GM23338 (cell line): ENCODE measurements at regions not wholly inside any gene's neighbourhood (a gene's known extent, or its start where the extent isn't known, plus 50 kb on each side); places are given as distances from the start of the nearest gene placed in this dataset.
A peak's percentile ranks its signal among the peaks of the same experiment; 100 is the strongest.

Experiments used
- ATAC-seq: fragments of 200-7000 bp; cut with Tn5 transposase; 3 replicates; pipeline ENCODE4 v1.9.1; 2020
- DNase-seq: peaks from one replicate; pipeline ENCODE4 v3.0.0-alpha.2; 2015; ENCODE audit warnings: low spot score
- H2AFZ ChIP-seq: fragments of 200-600 bp; sonication (generic); 2 replicates; pipeline ENCODE4 v1.8.0; 2016; ENCODE audit warnings: antibody characterized with exemption, mild to moderate bottlenecking, moderate library complexity
- H3F3A ChIP-seq: fragments of 200-600 bp; sonication (generic); replicated peaks from 2 replicates; pipeline ENCODE4 v1.8.0; 2017; ENCODE audit warnings: antibody characterized with exemption, mixed run types, low read depth
- H3K27ac ChIP-seq: fragments of 200-600 bp; sonication (generic); 2 replicates; pipeline ENCODE4 v1.6.1; 2016; ENCODE audit warnings: low read depth
- H3K27me3 ChIP-seq: fragments of 200-600 bp; sonication (generic); 2 replicates; pipeline ENCODE4 v1.8.0; 2016; ENCODE audit warnings: mild to moderate bottlenecking, mixed run types, moderate library complexity; ENCODE audit not compliant: insufficient read depth
- H3K36me3 ChIP-seq: fragments of 200-600 bp; sonication (generic); 2 replicates; pipeline ENCODE4 v1.8.0; 2016; ENCODE audit warnings: mild to moderate bottlenecking; ENCODE audit not compliant: insufficient read depth
- H3K4me1 ChIP-seq: fragments of 200-600 bp; sonication (generic); 2 replicates; pipeline ENCODE4 v1.8.0; 2016; ENCODE audit warnings: mild to moderate bottlenecking, moderate library complexity; ENCODE audit not compliant: insufficient read depth
- H3K4me2 ChIP-seq: fragments of 200-600 bp; sonication (generic); 2 replicates; pipeline ENCODE4 v1.7.1; 2017; ENCODE audit warnings: mixed run types
- H3K4me3 ChIP-seq: fragments of 200-600 bp; sonication (generic); 2 replicates; pipeline ENCODE4 v1.6.1; 2016; ENCODE audit warnings: mixed run types
- H3K79me2 ChIP-seq: fragments of 200-600 bp; sonication (generic); replicated peaks from 2 replicates; pipeline ENCODE4 v1.8.0; 2017; ENCODE audit warnings: mild to moderate bottlenecking; ENCODE audit not compliant: insufficient read depth
- H3K9me2 ChIP-seq: fragments of 200-600 bp; sonication (generic); 2 replicates; pipeline ENCODE4 v1.8.0; 2017; ENCODE audit not compliant: insufficient read depth
- H4K20me1 ChIP-seq: fragments of 200-600 bp; sonication (generic); replicated peaks from 2 replicates; pipeline ENCODE4 v1.8.0; 2017; ENCODE audit warnings: mild to moderate bottlenecking; ENCODE audit not compliant: insufficient read depth
- H3K27ac Mint-ChIP-seq: 2 replicates; pipeline ENCODE4 v1.8.0; 2020; ENCODE audit warnings: inconsistent platforms, mild to moderate bottlenecking, moderate library complexity, mixed read lengths
- H3K27me3 Mint-ChIP-seq: 3 replicates; pipeline ENCODE4 v1.8.0; 2022; ENCODE audit warnings: low read depth, mild to moderate bottlenecking, moderate library complexity, mixed read lengths, inconsistent platforms; ENCODE audit not compliant: insufficient read depth, poor library complexity
- H3K36me3 Mint-ChIP-seq: 3 replicates; pipeline ENCODE4 v1.8.0; 2021; ENCODE audit warnings: low read depth, mild to moderate bottlenecking, inconsistent platforms, moderate library complexity, mixed read lengths
- H3K4me1 Mint-ChIP-seq: 3 replicates; pipeline ENCODE4 v1.8.0; 2020; ENCODE audit warnings: mild to moderate bottlenecking, inconsistent platforms, mixed read lengths
- H3K4me3 Mint-ChIP-seq: 3 replicates; pipeline ENCODE4 v1.8.0; 2021; ENCODE audit warnings: moderate library complexity, mild to moderate bottlenecking, inconsistent platforms, mixed read lengths
- H3K9me3 Mint-ChIP-seq: 3 replicates; pipeline ENCODE4 v1.8.0; 2020; ENCODE audit warnings: moderate library complexity, mild to moderate bottlenecking, inconsistent platforms, mixed read lengths
- CREB1 ChIP-seq: fragments of 250-450 bp; sonication (Bioruptor Pico); IDR thresholded peaks from 2 replicates; pipeline ENCODE4 v1.5.0; 2020; ENCODE audit warnings: low read depth, mild to moderate bottlenecking, moderate library complexity
- EZH2 ChIP-seq: fragments of 200-600 bp; sonication (generic); IDR thresholded peaks from one replicate; pipeline ENCODE4 v1.8.0; 2017; ENCODE audit warnings: antibody characterized with exemption, mild to moderate bottlenecking, low read depth; ENCODE audit not compliant: unreplicated experiment
- EZH2phosphoT487 ChIP-seq: fragments of 200-600 bp; sonication (generic); IDR thresholded peaks from one replicate; pipeline ENCODE4 v1.8.1; 2018; ENCODE audit warnings: antibody characterized with exemption; ENCODE audit not compliant: unreplicated experiment
- JUNB ChIP-seq: IDR thresholded peaks from one replicate; pipeline ENCODE4 v1.6.1; 2016; ENCODE audit warnings: antibody characterized with exemption; ENCODE audit not compliant: unreplicated experiment
- NANOG ChIP-seq: IDR thresholded peaks from 2 replicates; pipeline ENCODE4 v1.6.1; 2016; ENCODE audit warnings: antibody characterized with exemption, borderline replicate concordance
- REST ChIP-seq: IDR thresholded peaks from one replicate; pipeline ENCODE4 v1.6.1; 2018; ENCODE audit warnings: antibody characterized with exemption; ENCODE audit not compliant: unreplicated experiment
- STAT1 ChIP-seq: IDR thresholded peaks from one replicate; pipeline ENCODE4 v1.6.1; 2016; ENCODE audit warnings: antibody characterized with exemption; ENCODE audit not compliant: unreplicated experiment
- ZNF114 ChIP-seq: fragments of 250-450 bp; sonication (Bioruptor Pico); IDR thresholded peaks from 2 replicates; pipeline ENCODE4 v1.5.0; 2020; ENCODE audit warnings: mild to moderate bottlenecking, moderate library complexity
- ZNF331 ChIP-seq: fragments of 250-450 bp; sonication (Bioruptor Pico); IDR thresholded peaks from 2 replicates; pipeline ENCODE4 v1.5.0; 2020; ENCODE audit warnings: low read depth, mild to moderate bottlenecking, moderate library complexity
- TF ChIP-seq, protein P1 (sequence below): IDR thresholded peaks from 2 replicates; pipeline ENCODE4 v1.6.1; 2016; ENCODE audit warnings: antibody characterized with exemption
- TF ChIP-seq, protein P2 (sequence below): fragments of 250-450 bp; sonication (Bioruptor Pico); IDR thresholded peaks from 2 replicates; pipeline ENCODE4 v1.5.0; 2020; ENCODE audit warnings: mild to moderate bottlenecking, moderate library complexity

DNA sequence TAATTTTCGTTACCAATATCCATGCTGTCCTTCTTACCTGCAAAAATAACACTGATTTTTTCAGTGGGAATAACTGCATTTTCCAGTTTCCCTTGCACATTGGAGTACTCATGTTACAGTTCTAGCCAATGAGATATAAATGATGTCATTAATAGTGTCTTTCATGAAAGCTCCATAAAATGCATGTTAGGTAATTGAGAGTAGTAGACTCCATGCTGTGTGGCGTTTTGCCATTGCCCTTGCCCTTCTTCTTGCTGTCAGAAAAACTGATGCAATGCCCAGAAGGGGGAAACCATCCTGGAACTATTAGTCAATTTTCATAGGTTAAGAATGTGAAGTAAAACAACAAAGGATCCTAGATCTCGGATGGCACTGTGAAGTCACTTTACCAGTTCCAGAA lies 1765.3 kb downstream of the EFNA5 start:
- Histone ChIP-seq H4K20me1 (no peaks in the 10 kb centered on the region), H3K9me2 (no peaks in the 10 kb centered on the region), H2AFZ (0 out of 2 replicates have a peak overlapping the region, but pooled peaks have one; percentile 14), H3K4me1 (no peaks in the 10 kb centered on the region), H3K4me3 (no peak overlapping the region), H3F3A (no peaks in the 10 kb centered on the region), H3K27me3 (no peaks in the 10 kb centered on the region), H3K79me2 (no peaks in the 10 kb centered on the region), H3K36me3 (no peaks in the 10 kb centered on the region), H3K4me2 (no peak overlapping the region), H3K27ac (no peak overlapping the region)
- Mint-ChIP-seq H3K36me3 (no peaks in the 10 kb centered on the region), H3K4me3 (no peak overlapping the region), H3K27ac (peak overlapping the region; percentile 47; the same call in 1 of the 2 replicates), H3K9me3 (no peaks in the 10 kb centered on the region), H3K27me3 (no peaks in the 10 kb centered on the region), H3K4me1 (peaks cover 8% of the 10 kb centered on the region; the same call in 2 of the 3 replicates)
- ATAC-seq (no peak), DNase-seq (no peak)
- TF ChIP-seq NANOG (no peak), EZH2 (no peak), STAT1 (no peak), ZNF331 (CRISPR knock-in tag) (no peak), EZH2phosphoT487 (no peak), CREB1 (no peak), JUNB (no peak), REST (no peak), ZNF114 (CRISPR knock-in tag) (no peak)
- TF ChIP-seq, protein P1, sequence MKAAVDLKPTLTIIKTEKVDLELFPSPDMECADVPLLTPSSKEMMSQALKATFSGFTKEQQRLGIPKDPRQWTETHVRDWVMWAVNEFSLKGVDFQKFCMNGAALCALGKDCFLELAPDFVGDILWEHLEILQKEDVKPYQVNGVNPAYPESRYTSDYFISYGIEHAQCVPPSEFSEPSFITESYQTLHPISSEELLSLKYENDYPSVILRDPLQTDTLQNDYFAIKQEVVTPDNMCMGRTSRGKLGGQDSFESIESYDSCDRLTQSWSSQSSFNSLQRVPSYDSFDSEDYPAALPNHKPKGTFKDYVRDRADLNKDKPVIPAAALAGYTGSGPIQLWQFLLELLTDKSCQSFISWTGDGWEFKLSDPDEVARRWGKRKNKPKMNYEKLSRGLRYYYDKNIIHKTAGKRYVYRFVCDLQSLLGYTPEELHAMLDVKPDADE: no peak
- TF ChIP-seq, protein P2, sequence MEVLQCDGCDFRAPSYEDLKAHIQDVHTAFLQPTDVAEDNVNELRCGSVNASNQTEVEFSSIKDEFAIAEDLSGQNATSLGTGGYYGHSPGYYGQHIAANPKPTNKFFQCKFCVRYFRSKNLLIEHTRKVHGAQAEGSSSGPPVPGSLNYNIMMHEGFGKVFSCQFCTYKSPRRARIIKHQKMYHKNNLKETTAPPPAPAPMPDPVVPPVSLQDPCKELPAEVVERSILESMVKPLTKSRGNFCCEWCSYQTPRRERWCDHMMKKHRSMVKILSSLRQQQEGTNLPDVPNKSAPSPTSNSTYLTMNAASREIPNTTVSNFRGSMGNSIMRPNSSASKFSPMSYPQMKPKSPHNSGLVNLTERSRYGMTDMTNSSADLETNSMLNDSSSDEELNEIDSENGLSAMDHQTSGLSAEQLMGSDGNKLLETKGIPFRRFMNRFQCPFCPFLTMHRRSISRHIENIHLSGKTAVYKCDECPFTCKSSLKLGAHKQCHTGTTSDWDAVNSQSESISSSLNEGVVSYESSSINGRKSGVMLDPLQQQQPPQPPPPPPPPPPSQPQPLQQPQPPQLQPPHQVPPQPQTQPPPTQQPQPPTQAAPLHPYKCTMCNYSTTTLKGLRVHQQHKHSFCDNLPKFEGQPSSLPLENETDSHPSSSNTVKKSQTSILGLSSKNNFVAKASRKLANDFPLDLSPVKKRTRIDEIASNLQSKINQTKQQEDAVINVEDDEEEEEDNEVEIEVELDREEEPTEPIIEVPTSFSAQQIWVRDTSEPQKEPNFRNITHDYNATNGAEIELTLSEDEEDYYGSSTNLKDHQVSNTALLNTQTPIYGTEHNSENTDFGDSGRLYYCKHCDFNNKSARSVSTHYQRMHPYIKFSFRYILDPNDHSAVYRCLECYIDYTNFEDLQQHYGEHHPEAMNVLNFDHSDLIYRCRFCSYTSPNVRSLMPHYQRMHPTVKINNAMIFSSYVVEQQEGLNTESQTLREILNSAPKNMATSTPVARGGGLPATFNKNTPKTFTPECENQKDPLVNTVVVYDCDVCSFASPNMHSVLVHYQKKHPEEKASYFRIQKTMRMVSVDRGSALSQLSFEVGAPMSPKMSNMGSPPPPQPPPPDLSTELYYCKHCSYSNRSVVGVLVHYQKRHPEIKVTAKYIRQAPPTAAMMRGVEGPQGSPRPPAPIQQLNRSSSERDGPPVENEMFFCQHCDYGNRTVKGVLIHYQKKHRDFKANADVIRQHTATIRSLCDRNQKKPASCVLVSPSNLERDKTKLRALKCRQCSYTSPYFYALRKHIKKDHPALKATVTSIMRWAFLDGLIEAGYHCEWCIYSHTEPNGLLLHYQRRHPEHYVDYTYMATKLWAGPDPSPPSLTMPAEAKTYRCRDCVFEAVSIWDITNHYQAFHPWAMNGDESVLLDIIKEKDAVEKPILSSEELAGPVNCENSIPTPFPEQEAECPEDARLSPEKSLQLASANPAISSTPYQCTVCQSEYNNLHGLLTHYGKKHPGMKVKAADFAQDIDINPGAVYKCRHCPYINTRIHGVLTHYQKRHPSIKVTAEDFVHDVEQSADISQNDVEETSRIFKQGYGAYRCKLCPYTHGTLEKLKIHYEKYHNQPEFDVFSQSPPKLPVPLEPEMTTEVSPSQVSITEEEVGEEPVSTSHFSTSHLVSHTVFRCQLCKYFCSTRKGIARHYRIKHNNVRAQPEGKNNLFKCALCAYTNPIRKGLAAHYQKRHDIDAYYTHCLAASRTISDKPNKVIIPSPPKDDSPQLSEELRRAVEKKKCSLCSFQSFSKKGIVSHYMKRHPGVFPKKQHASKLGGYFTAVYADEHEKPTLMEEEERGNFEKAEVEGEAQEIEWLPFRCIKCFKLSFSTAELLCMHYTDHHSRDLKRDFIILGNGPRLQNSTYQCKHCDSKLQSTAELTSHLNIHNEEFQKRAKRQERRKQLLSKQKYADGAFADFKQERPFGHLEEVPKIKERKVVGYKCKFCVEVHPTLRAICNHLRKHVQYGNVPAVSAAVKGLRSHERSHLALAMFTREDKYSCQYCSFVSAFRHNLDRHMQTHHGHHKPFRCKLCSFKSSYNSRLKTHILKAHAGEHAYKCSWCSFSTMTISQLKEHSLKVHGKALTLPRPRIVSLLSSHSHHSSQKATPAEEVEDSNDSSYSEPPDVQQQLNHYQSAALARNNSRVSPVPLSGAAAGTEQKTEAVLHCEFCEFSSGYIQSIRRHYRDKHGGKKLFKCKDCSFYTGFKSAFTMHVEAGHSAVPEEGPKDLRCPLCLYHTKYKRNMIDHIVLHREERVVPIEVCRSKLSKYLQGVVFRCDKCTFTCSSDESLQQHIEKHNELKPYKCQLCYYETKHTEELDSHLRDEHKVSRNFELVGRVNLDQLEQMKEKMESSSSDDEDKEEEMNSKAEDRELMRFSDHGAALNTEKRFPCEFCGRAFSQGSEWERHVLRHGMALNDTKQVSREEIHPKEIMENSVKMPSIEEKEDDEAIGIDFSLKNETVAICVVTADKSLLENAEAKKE: no peak
